GM12878 (cell line): ENCODE measurements at regions not wholly inside any gene's neighbourhood (a gene's known extent, or its start where the extent isn't known, plus 50 kb on each side); places are given as distances from the start of the nearest gene placed in this dataset.

Source experiments
- ATAC-seq: fragments of 200-7000 bp; cut with Tn5 transposase; 3 replicates; pipeline ENCODE4 v1.9.1; 2020; ENCODE audit warnings: mild to moderate bottlenecking, moderate library complexity
- BruUV-seq: library from RNA; stranded (reverse); fragments of 400-500 nt; replicated peaks from 2 replicates; lab custom pipeline; 2021; lab: Mats Ljungman, UMichigan
- CTCF ChIA-PET: fragments of 300-600 bp; sonication (Branson Sonifier 250); formaldehyde crosslinking; extraction: SDS; loops from one replicate; lab custom pipeline; 2021; ENCODE audit warnings: inconsistent platforms; lab: Yijun Ruan, JAX
- POLR2A ChIA-PET: fragments of 350-600 bp; formaldehyde crosslinking; extraction: SDS; loops from one replicate; lab custom pipeline; 2021; ENCODE audit warnings: inconsistent platforms; lab: Charles Lee
- RAD21 ChIA-PET: fragments of 300-600 bp; sonication (Branson Sonifier 250); formaldehyde crosslinking; loops from one replicate; lab custom pipeline; 2023; ENCODE audit warnings: antibody characterized with exemption; ENCODE audit not compliant: unreplicated experiment; lab: Charles Lee
- SMC1A ChIA-PET: fragments of 300-600 bp; sonication (Branson Sonifier 250); formaldehyde crosslinking; loops from one replicate; lab custom pipeline; 2023; ENCODE audit not compliant: unreplicated experiment, uncharacterized antibody; lab: Charles Lee
- DNase-seq: peaks from one replicate; pipeline ENCODE4 v3.0.0-alpha.2; 2011; ENCODE audit warnings: low read depth, low spot score
- FAIRE-seq: peaks from 3 replicates; lab custom pipeline; 2011; peaks lifted over from hg19 to GRCh38; lab: Jason Lieb, UNC
- H2AFZ ChIP-seq: 2 replicates; pipeline ENCODE4 v1.6.0; 2011; ENCODE audit warnings: low read depth, low read length, control low read depth; ENCODE audit not compliant: control insufficient read depth
- H3K27ac ChIP-seq: 2 replicates; pipeline ENCODE4 v1.5.1; 2011; ENCODE audit warnings: control low read depth; ENCODE audit not compliant: control insufficient read depth, insufficient read depth
- H3K27me3 ChIP-seq, 2 experiments: replicated peaks in 1 of 2; 2 replicates each; pipeline versions ENCODE4 v1.6.0 to v1.6.1; 2011; ENCODE audit warnings: low read length in 1 of 2; ENCODE audit not compliant: control insufficient read depth in 2 of 2, insufficient read depth in 2 of 2
- H3K36me3 ChIP-seq, 2 experiments: 2 replicates each; pipeline ENCODE4 v1.5.1; 2011; ENCODE audit warnings: low read length in 1 of 2; ENCODE audit not compliant: control insufficient read depth in 2 of 2, insufficient read depth in 2 of 2
- H3K4me1 ChIP-seq: 2 replicates; pipeline ENCODE4 v1.6.1; 2011; ENCODE audit warnings: mild to moderate bottlenecking, low read length, moderate library complexity, mixed read lengths; ENCODE audit not compliant: control insufficient read depth, insufficient read depth
- H3K4me2 ChIP-seq: 2 replicates; pipeline ENCODE4 v1.6.0; 2011; ENCODE audit warnings: control low read depth; ENCODE audit not compliant: control insufficient read depth, insufficient read depth
- H3K4me3 ChIP-seq: fragments of 200-600 bp; sonication (generic); 2 replicates; pipeline ENCODE4 v1.5.1; 2016
- H3K79me2 ChIP-seq: 2 replicates; pipeline ENCODE4 v1.6.0; 2011; ENCODE audit warnings: low read length; ENCODE audit not compliant: control insufficient read depth, insufficient read depth
- H3K9ac ChIP-seq: 2 replicates; pipeline ENCODE4 v1.8.0; 2011; ENCODE audit warnings: low read length, control low read depth, mixed read lengths; ENCODE audit not compliant: control insufficient read depth, insufficient read depth
- H3K9me3 ChIP-seq: replicated peaks from 3 replicates; pipeline ENCODE4 v1.5.1; 2011; ENCODE audit warnings: mild to moderate bottlenecking, low read length; ENCODE audit not compliant: control insufficient read depth, insufficient read depth
- H4K20me1 ChIP-seq: 2 replicates; pipeline ENCODE4 v1.6.0; 2011; ENCODE audit not compliant: control insufficient read depth, insufficient read depth
- BRCA1 ChIP-seq: IDR thresholded peaks from 2 replicates; pipeline ENCODE4 v1.6.1; 2011; ENCODE audit warnings: low read depth, low read length, improper control_type of control experiment
- ESRRA ChIP-seq: IDR thresholded peaks from 2 replicates; pipeline ENCODE4 v1.6.1; 2012; ENCODE audit warnings: mild to moderate bottlenecking, low read length, improper control_type of control experiment
- IRF4 ChIP-seq: IDR thresholded peaks from 2 replicates; pipeline ENCODE4 v1.6.1; 2011; ENCODE audit warnings: low read depth, low read length
- NFYA ChIP-seq: IDR thresholded peaks from 2 replicates; pipeline ENCODE4 v1.6.1; 2011; ENCODE audit warnings: low read depth, mild to moderate bottlenecking, low read length, improper control_type of control experiment, borderline replicate concordance
- PML ChIP-seq: IDR thresholded peaks from 2 replicates; pipeline ENCODE4 v1.6.1; 2012; ENCODE audit warnings: low read length, inconsistent platforms
- SIN3A ChIP-seq: IDR thresholded peaks from 2 replicates; pipeline ENCODE4 v1.6.1; 2012; ENCODE audit warnings: low read depth, low read length, improper control_type of control experiment
- SPI1 ChIP-seq: IDR thresholded peaks from 2 replicates; pipeline ENCODE4 v1.6.1; 2011; ENCODE audit warnings: low read depth, mild to moderate bottlenecking, low read length, moderate library complexity, borderline replicate concordance; ENCODE audit not compliant: insufficient read depth
- SREBF1 ChIP-seq: IDR thresholded peaks from 2 replicates; pipeline ENCODE4 v1.6.1; 2012; ENCODE audit warnings: mild to moderate bottlenecking, low read length
- WGBS: methylation state at CpG from one replicate; pipeline ENCODE4 v1.1.6; 2016; ENCODE audit warnings: low lambda C conversion rate; ENCODE audit not compliant: insufficient replicate concordance, insufficient coverage; ENCODE audit errors: missing lambda C conversion rate; 5-methylcytosine and 5-hydroxymethylcytosine counted together
- in situ Hi-C: fragments of 300-500 bp; cut with MboI; formaldehyde crosslinking; loops from 9 replicates; pipeline ENCODE4 v1.14.3; 2018; ENCODE audit warnings: mixed read lengths
- intact Hi-C: fragments of 100-400 bp; cut with micrococcal nuclease; formaldehyde crosslinking; loops from one replicate; pipeline ENCODE4 v1.14.2; 2022; ENCODE audit not compliant: unreplicated experiment
- TF ChIP-seq, protein P1 (sequence below): fragments of 450-650 bp; IDR thresholded peaks from 2 replicates; pipeline ENCODE4 v1.6.1; 2016; ENCODE audit warnings: mild to moderate bottlenecking
- TF ChIP-seq, protein P2 (sequence below): fragments of 450-650 bp; IDR thresholded peaks from 2 replicates; pipeline ENCODE4 v1.6.1; 2018; ENCODE audit warnings: mild to moderate bottlenecking, low read depth, moderate library complexity; ENCODE audit not compliant: partially characterized antibody

DNA sequence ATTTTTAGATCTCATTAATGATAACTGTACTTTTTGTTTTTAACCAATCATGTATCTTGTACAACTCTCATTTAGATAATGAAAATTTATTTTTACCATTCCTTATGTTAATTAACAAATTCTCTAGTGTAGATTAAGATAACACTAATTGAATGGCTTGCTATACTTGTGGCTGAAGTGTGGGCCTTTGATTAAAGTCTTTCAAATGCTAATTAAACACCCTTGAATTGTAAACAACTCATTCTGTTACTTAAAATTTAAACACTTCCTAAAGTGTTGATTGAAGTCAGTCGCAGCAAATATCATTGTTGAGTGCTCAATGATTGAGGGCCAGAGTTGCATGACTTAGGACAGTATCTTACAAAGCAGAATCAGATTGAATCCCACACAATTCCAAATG lies 109.8 kb upstream of the GULP1 start:
- ChIA-PET SMC1A (interaction anchor here (1.8 kb wide), 1 partner anchor 22 kb away, joined by 5 read pairs; no protein-coding TSS in a partner anchor), CTCF (interaction anchor here (0.6 to 1.1 kb wide), 2 partner anchors 161 to 331 kb away, joined by 3 read pairs; no protein-coding TSS in a partner anchor), RAD21 (interaction anchor here (1.4 kb wide), 1 partner anchor 188 kb away, joined by 4 read pairs; no protein-coding TSS in a partner anchor), POLR2A (no interaction called here)
- no peak overlapping the region for H2AFZ ChIP-seq
- 45% methylated on average over 1 of the region's 1 CpG for WGBS
- no peaks in the 10 kb centered on the region for H4K20me1 ChIP-seq
- no peak overlapping the region for H3K4me2 ChIP-seq
- no peak overlapping the region for H3K4me3 ChIP-seq
- TF ChIP-seq ESRRA (no peak), PML (no peak), NFYA (no peak), SREBF1 (no peak), SIN3A (no peak), IRF4 (no peak), BRCA1 (no peak), SPI1 (no peak)
- TF ChIP-seq, protein P1, sequence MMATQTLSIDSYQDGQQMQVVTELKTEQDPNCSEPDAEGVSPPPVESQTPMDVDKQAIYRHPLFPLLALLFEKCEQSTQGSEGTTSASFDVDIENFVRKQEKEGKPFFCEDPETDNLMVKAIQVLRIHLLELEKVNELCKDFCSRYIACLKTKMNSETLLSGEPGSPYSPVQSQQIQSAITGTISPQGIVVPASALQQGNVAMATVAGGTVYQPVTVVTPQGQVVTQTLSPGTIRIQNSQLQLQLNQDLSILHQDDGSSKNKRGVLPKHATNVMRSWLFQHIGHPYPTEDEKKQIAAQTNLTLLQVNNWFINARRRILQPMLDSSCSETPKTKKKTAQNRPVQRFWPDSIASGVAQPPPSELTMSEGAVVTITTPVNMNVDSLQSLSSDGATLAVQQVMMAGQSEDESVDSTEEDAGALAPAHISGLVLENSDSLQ, result no peak
- TF ChIP-seq, protein P2, sequence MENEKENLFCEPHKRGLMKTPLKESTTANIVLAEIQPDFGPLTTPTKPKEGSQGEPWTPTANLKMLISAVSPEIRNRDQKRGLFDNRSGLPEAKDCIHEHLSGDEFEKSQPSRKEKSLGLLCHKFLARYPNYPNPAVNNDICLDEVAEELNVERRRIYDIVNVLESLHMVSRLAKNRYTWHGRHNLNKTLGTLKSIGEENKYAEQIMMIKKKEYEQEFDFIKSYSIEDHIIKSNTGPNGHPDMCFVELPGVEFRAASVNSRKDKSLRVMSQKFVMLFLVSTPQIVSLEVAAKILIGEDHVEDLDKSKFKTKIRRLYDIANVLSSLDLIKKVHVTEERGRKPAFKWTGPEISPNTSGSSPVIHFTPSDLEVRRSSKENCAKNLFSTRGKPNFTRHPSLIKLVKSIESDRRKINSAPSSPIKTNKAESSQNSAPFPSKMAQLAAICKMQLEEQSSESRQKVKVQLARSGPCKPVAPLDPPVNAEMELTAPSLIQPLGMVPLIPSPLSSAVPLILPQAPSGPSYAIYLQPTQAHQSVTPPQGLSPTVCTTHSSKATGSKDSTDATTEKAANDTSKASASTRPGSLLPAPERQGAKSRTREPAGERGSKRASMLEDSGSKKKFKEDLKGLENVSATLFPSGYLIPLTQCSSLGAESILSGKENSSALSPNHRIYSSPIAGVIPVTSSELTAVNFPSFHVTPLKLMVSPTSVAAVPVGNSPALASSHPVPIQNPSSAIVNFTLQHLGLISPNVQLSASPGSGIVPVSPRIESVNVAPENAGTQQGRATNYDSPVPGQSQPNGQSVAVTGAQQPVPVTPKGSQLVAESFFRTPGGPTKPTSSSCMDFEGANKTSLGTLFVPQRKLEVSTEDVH, result no peak
- no peak overlapping the region for H3K9ac ChIP-seq
- H3K27me3 ChIP-seq, result no peaks in the 10 kb centered on the region
- DNase-seq, result no peak
- H3K27ac ChIP-seq, result no peak overlapping the region
- no peaks in the 10 kb centered on the region for H3K9me3 ChIP-seq
- no peaks in the 10 kb centered on the region for H3K4me1 ChIP-seq
- no peaks in the 10 kb centered on the region for H3K79me2 ChIP-seq
- intact Hi-C loops (no loop called here), in situ Hi-C loops (no loop called here)
- ATAC-seq, result no peak
- no peak for FAIRE-seq
- H3K36me3 ChIP-seq, result no peaks in the 10 kb centered on the region
- no TSS peak for BruUV-seq
